ENCODE measurements at regions not wholly inside any gene's neighbourhood (a gene's known extent, or its start where the extent isn't known, plus 50 kb on each side); places are given as distances from the start of the nearest gene placed in this dataset.
A peak's percentile ranks its signal among the peaks of the same experiment; 100 is the strongest.

DNA sequence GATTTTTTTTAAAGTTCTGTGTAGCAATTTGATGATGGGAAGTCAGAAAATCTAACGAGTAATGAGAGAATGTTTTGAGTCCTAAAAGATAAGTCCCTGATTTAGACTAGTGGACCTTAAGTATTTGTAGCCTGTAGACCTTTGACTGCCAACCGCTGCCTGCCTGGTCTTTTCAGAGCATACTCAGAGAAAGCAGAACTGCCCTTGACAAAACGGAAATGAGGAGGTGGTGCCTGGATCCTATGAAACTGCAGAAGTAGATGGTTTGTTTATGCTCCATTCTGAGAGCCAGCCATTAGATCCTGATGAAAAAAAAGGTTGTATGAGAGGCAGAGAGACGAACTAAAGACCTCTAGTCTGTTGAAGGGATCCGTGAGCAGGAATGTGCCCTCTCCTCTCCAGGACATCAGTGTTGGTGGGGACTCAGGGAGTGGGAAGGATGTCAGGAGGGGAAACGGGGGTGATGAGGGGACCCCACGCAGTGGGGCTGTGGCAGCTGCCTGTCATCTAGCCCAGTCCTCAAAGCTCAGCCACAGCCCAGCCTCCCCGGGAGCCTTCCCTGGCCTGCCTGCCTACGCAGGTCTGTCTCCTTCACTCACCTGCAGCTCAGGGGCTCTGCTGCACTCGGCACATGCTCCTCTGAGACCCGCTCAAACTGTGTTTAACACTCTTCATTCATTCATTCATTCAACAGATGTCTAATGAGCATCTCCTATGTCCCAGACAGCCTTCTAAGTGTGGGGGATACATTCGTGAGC, 447.5 kb downstream of the AACS start:
- TF ChIP-seq, protein P1, sequence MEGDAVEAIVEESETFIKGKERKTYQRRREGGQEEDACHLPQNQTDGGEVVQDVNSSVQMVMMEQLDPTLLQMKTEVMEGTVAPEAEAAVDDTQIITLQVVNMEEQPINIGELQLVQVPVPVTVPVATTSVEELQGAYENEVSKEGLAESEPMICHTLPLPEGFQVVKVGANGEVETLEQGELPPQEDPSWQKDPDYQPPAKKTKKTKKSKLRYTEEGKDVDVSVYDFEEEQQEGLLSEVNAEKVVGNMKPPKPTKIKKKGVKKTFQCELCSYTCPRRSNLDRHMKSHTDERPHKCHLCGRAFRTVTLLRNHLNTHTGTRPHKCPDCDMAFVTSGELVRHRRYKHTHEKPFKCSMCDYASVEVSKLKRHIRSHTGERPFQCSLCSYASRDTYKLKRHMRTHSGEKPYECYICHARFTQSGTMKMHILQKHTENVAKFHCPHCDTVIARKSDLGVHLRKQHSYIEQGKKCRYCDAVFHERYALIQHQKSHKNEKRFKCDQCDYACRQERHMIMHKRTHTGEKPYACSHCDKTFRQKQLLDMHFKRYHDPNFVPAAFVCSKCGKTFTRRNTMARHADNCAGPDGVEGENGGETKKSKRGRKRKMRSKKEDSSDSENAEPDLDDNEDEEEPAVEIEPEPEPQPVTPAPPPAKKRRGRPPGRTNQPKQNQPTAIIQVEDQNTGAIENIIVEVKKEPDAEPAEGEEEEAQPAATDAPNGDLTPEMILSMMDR (IDR thresholded peaks at IDR 0.05; ENCODE audit: unreplicated experiment), result no peak
- Mint-ChIP-seq H3K27ac (no peak overlapping the region), H3K4me3 (no peak overlapping the region), H3K27me3 (ENCODE audit: low read depth) (peaks cover 3% of the 10 kb centered on the region), H3K4me1 (no peaks in the 10 kb centered on the region), H3K9me3 (no peaks in the 10 kb centered on the region), H3K36me3 (no peaks in the 10 kb centered on the region)
- no peak for DNase-seq (ENCODE audit: low spot score in 2 of 2, unreplicated experiment in 2 of 2)

DNA sequence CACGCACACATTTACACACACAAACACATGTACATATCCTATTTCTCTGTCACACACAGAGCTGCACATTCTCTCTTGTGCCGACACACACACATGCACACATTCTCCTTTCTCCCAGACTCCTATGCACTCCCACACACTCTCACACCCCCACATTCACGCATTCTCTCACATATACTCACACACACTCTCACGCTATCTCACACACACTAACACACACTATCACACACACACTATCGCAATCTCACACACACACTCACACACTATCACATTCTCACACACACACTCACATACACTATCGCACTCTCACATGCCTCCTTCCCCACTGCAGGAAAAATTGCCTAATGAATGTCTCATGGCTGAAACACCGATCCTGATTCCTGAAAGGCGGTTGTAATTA, 450.7 kb downstream of the AACS start:
- no peak for DNase-seq (ENCODE audit: low spot score in 2 of 2, unreplicated experiment in 2 of 2)
- no peaks in the 10 kb centered on the region for H3K4me1 Mint-ChIP-seq

DNA sequence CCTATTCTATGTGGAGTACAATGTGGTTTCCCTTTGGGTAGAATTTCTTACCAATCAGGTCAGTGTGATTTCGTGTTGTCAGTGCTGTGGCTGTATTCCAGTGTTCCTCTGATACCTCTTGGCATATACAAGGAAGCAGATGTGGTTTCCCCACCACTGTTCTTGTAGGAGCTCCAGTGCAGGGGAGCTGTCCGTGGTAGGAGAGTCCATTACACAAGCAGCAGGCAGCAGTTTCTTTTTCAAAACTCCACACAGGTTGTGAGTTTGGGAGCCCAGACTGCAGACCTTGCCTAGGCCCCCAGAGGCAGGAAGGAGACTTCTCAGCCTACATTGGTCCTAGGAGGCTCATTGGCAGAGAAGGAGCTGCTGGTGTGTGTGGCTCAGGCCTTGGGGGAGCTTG, 452.8 kb downstream of the AACS start:
- Mint-ChIP-seq H3K27ac (no peak overlapping the region), H3K36me3 (no peaks in the 10 kb centered on the region), H3K4me3 (no peak overlapping the region), H3K4me1 (no peaks in the 10 kb centered on the region), H3K27me3 (ENCODE audit: low read depth) (peaks cover 2% of the 10 kb centered on the region), H3K9me3 (peaks cover 9% of the 10 kb centered on the region)
- TF ChIP-seq, protein P1 (IDR thresholded peaks at IDR 0.05; ENCODE audit: unreplicated experiment), result no peak
- peak in 1 of 2 experiments; percentile 51 for DNase-seq (ENCODE audit: low spot score in 2 of 2, unreplicated experiment in 2 of 2)

More for the DNA sequence above, 450.7 kb downstream of the AACS start:
- no peak overlapping the region for H3K27ac Mint-ChIP-seq
- no peak overlapping the region for H3K4me3 Mint-ChIP-seq
- H3K36me3 Mint-ChIP-seq, result no peaks in the 10 kb centered on the region
- TF ChIP-seq, protein P1 (IDR thresholded peaks at IDR 0.05; ENCODE audit: unreplicated experiment), result no peak
- H3K9me3 Mint-ChIP-seq, result no peaks in the 10 kb centered on the region
- H3K27me3 Mint-ChIP-seq (ENCODE audit: low read depth), result peaks cover 3% of the 10 kb centered on the region

DNA sequence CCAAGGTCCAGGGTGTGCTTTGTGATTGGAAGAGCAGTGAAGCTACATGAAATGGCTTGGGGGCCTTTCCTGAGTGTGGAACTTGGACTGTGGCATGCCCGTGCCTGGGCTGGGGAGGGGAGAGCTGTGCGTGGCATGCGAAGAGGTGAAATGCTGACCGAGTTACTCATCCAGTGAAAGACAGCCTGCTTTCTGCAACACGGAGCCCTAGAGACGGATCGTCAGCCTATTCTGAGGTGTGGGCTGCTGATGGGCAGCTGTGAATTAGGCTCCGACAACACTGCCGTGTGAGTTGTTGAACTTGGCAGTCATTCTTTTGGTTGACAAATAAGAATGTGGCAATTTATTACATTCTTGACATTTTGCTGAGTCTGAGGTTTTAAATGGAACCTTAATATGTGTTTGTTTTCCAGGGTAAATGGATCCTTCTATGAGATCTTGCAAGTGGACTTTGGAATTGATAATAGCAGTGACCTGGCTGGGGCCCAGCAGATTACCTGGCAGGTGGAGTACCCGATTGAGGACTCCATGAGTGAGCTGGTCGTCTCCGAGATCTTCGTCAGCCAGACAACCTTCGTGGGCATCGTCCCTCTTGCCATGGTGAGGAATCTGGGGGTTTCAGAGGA, 453.9 kb downstream of the AACS start:
- H3K36me3 Mint-ChIP-seq, result no peaks in the 10 kb centered on the region
- H3K27me3 Mint-ChIP-seq (ENCODE audit: low read depth), result no peaks in the 10 kb centered on the region
- peaks cover 18% of the 10 kb centered on the region for H3K9me3 Mint-ChIP-seq

DNA sequence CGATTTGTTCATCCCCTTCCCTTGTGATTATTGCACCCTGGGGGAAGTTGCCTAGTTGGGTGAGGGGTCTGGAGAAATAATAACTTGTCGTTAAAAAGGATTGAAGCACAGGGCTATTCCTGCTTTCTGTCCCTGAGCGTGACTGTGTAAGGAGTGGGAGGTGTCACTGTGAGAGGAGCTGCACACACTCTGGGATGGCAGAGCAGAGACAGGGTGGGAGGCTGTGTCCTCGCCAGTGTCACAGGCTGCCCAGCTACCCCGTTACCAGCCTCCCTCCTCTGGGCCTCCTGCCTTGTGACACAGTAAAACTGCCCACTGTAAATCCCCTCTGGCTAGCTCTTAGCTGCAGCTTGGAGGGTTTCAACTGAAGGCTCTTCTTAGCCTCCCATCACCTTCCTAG, 460.6 kb downstream of the AACS start:
- Mint-ChIP-seq H3K27me3 (ENCODE audit: low read depth) (peaks cover 6% of the 10 kb centered on the region), H3K4me1 (no peaks in the 10 kb centered on the region), H3K4me3 (no peak overlapping the region), H3K27ac (no peak overlapping the region), H3K36me3 (no peaks in the 10 kb centered on the region), H3K9me3 (peaks cover 18% of the 10 kb centered on the region)
- TF ChIP-seq, protein P1 (IDR thresholded peaks at IDR 0.05; ENCODE audit: unreplicated experiment), result no peak
- no peak for DNase-seq (ENCODE audit: low spot score in 2 of 2, unreplicated experiment in 2 of 2)

More for the DNA sequence above, 453.9 kb downstream of the AACS start:
- no peak for DNase-seq (ENCODE audit: low spot score in 2 of 2, unreplicated experiment in 2 of 2)
- H3K4me3 Mint-ChIP-seq, result no peak overlapping the region
- TF ChIP-seq, protein P1 (IDR thresholded peaks at IDR 0.05; ENCODE audit: unreplicated experiment), result no peak
- H3K27ac Mint-ChIP-seq, result no peak overlapping the region
- H3K4me1 Mint-ChIP-seq, result no peaks in the 10 kb centered on the region

Data from mesothelial cell of epicardium (in vitro differentiated cells).